Inflammatory macrophage treated with lipopolysaccharide for 4 hours (primary cell): ENCODE measurements at regions not wholly inside any gene's neighbourhood (a gene's known extent, or its start where the extent isn't known, plus 50 kb on each side); places are given as distances from the start of the nearest gene placed in this dataset.

Experiments
- DNase-seq: peaks from one replicate; pipeline ENCODE4 v3.0.0-alpha.2; 2020

DNA sequence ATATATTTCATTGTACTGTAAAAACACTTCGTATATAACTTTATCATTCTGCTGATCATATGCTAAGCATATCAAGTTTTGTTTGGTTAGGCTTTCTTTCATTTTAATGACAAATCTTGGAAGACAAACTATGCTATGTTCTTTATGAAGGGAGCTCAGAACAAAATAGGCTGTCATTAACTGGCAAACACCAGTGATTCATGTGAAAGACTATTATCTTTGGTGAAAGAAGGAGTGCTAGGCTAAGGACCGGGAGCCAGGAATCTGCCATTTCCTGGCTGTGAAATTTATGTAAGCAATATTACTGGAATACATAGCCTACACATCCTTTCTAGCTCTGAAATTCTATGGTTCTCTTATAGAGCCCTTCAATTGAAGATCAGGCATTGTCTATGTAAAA, 136.2 kb upstream of the CCN2 start:
- DNase-seq, result no peak

DNA sequence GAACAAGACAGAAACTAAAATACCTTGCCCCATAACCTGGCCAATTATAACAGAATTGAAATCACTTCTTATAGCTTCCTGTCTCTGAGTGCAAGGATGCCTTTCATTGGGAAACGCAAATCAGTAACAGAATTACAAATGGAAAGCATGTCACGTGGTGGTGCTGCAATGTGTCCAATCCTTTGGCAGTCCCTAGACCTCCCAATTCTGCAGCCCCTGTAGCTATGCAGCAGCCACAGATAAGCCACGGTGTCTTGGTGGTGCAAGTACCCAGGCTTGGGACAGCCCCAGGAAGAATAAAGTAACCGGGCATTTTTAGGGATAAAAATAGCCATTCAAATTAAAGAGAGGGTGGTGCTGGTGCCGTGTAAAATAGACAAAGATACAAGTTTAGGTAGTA, 134.6 kb upstream of the CCN2 start:
- no peak for DNase-seq

DNA sequence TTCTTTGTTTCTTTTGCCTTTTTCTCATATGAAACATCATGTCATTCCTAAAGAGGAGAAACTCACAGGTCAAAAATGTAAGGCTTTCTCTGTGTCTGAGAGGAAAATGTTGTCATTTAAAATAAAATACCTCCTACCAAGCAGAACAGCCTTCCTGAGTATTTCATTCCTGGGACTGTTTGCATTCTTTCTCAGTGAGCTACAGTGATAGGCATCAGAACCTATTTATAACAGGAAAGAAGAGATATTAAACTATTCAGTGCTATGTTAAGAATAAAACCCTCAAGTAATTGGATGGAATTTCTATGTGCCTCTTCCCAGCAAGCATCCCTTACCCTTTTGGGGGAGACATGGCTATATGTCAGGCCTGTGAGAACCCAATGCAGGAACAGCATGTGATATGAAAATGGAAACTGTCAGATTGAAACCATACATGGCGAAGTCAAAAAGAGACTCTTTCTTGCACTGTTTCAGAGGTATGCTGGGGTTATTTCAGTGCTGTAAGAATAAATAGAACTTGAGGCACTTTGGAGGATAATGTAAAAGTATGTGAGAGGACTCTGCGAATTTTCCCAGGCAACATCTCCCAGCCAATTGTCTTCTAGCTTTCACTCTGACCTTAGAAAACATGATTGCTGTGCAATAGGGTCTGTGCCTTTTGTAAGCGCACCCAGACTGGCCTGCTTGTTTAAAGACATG, 133.8 kb upstream of the CCN2 start:
- no peak for DNase-seq

DNA sequence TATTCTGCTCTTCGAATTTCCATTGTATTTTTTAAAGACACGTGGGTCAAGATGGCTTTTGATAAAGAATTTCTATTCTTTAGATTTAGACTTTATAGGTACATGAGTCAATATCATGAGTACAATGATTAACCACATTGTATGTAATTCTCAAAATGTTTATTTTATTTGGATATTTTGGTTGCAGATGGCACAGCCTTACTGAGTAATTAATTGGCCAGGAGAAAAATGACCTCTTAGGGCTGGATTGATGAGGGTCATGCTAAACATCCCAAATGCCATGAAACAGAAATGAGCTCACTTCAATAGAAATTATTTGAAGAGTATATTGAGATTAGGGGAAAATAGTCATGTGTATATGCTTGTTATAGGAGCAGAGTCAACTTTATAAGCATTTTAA, 131.2 kb upstream of the CCN2 start:
- no peak for DNase-seq

DNA sequence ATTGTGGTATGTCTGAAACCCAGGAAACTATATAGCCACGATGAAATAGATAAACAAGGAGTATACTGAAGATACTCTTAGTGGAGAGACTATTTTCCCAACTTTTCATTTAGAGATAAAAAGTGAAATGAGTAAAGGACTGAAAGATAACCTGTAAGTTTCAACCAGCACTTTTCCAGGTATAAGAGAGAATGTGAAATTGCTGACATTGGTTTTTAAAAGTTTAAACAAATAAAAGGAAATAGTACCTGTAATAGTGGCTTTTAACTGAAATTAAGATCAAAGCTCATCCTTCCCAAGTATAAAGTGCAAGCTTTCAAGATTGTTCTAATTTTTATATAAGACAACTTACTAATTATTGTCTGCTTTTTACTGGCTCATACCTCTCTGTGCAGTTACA, 130.2 kb upstream of the CCN2 start:
- DNase-seq, result no peak

DNA sequence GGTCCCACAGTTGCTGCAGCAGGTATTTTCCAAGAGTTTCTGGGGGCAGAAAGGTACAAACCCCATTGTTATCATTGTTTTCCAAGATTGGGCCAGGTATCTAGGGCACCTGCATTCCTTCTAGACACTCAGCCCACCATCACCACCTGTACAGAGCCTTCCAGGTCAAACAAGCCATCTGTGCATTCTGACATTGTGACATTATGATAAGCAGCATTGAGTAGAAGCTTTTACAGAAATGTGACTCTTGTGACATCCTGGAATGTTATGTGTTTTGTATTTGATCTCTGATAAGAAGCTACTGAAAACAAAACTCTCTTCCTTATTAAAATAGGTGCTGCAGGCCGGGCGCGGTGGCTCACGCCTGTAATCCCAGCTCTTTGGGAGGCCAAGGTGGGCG, 128.1 kb upstream of the CCN2 start:
- DNase-seq, result no peak

DNA sequence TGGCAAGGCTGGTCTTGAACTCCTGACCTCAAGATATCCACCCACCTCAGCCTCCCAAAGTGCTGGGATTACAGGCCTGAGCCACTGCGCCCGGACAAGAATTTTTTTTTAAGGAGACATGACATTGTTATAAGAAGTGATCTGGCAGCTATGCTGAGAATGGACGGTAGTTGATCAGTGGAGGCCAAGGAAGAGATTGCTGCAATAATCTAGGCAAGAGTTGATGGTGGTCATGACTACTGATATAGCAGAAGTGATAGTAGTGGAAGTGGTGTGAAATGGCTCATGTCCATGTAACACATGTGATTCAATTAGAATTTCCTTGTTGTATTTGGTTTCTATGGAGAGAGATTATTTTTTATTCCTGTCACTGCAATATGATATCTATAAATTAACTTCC, 125.3 kb upstream of the CCN2 start:
- DNase-seq, result no peak

DNA sequence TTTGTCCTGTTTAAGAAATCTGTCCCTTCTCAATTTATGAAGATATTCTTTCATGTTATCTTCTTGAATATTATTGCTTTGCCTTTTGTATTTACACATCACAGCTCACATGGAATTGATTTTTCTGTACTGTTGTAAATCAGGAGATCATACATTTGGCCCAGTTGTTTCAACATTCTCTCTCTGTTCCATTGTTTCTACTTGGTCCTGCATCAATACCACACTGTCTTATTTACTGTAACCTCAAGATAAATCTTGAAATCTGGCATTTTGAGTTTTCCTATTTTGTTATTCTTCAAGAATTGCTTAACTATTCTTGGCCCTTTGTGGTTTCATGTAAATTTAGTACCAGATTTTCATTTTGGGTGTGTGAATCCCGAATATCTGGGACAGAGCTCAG, 121.7 kb upstream of the CCN2 start:
- no peak for DNase-seq

DNA sequence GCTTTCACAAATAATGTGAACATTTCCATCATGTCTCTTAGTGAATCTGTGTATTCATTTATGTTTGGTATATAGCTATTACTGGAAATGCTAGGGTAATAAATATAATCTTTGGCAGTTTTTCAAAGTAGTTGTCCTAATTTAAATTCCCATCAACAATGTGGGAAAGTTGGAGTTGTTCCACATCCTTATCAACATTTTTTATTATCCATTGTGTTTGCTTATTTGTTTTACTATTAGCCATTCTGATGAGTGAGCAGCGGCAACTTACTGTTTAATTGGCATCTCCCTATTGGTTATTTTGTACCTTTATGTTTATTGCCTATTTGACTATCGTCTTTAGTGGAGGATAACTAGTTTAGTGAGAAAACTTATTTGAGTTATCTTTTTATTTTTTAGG, 121.1 kb upstream of the CCN2 start:
- no peak for DNase-seq

DNA sequence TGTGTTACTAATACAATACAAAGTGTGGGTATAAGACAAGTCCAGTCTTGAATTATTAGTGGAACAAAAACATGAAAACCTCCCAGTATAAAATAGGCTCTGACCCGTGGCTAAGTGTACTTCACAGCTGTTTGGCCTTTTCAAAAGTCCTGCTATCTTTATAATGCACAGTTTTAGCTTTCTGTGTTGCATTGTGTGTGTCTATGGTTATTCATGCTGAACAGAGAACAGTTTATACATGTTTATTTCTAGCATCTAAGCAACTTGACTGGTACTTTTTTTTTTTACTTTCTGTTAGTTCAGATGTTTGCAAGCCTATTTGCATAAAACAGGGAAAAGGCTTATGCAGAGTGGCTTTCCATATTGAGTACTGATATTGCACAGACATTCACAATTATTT, 119.2 kb upstream of the CCN2 start:
- DNase-seq, result no peak

DNA sequence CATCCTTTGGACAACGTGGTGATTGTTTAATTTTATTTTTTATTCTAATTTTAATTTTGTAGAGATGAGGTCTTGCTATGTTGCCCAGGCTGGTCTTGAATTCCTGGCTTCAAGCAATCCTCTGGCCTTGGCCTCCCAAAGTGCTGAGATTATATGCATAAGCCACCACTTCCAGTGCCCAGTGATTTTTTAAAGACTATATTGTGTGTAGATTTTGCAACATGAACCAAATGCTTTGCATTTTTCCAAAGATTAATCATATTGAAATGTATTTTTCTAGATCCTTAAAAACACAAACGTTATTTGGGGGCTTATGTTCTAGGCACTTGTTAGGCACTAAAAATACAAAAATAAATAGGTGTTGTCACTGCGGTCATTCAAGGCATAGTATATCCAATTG, 117.6 kb upstream of the CCN2 start:
- DNase-seq, result no peak

DNA sequence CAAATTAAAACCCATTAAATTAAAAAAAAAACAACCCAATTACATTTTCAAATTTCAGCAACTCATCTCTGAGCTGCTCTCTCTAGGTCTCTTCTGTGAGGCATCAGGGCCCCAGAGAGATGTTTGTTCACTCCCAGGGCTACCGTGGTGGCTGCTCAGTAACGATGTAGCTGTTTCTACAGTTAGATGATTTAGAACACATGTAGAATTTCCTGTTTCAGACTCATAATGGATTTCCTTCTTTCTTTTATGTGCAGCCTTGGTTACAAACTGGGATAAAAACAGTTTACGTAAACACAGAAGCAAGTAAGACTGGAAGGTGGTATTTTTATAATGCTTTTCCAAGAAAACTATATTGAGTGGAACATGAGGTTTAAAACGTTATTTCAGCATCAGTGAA, 116.1 kb upstream of the CCN2 start:
- DNase-seq, result no peak

DNA sequence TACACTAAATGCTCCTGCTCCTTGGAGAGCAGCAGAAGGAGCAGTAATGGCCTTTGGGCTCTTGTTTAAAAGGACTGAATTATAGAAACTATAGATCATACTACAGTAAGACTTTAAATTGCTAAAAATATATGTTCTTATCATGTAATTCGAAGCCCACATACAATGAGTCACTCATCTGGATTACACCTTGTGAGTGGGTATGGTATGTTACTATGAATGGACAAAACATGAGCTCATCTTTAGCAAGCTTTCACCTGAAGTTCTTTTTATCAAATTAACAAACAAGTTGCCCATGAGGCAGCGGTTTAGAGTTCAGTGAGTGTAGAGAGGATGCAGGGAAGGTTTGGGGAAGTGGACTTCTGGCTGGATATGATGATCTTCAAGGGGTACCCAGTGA, 114.4 kb upstream of the CCN2 start:
- no peak for DNase-seq

DNA sequence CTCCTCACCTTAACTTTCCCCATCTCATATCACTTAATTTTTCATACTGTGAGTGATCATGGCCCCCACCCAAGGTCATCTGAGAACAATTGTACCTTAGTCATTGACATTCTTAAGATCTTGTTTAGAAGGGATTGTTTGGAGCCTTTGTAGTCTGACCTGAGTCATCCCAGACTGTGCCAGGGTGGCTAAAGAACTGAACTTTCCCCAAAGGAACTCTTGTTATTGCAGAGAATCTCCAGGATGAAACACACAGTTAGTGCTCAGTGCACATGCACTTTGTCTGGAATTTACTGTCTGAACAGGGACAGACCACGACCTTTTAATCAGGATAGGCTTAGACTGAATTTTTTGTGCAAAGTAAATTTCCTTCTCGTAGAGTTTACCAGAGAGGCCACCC, 112.6 kb upstream of the CCN2 start:
- DNase-seq, result no peak

DNA sequence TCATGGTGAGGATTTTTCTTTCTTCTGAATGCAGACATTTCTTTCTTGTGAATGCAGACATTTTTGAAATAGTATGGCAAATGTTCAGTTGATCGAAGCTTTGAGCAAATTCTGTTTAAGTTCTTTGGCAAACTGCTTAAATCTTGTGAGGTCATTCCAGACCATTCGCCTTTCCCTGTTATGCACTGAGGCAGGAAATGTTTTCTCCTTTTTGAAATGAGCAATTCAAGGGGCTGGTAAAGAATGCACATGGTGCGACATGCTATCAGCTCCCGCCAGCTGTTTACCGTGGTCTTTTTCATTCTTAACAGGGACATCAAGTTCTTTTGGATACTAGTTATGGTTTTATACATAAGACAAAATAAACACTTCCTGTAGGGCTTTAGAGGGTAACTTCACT, 112.0 kb upstream of the CCN2 start:
- DNase-seq, result no peak

DNA sequence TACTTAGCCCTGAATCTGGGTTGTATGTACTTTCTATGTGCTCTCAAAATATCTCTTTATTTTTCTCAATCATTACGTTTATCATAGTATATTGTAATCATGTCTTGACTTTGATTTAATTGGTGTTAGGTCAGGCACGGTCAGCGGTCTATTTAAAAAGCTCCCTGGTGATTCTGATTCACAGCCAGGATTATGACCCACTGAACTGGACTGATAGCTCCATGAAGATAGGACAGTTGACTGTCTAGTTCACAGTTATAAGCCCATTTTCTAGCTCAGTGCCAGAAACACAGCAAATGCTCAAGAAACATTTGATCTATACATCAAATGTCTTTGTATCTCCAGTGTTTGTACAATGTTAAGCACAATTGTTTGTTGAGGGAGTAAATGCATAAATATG, 111.5 kb upstream of the CCN2 start:
- no peak for DNase-seq

DNA sequence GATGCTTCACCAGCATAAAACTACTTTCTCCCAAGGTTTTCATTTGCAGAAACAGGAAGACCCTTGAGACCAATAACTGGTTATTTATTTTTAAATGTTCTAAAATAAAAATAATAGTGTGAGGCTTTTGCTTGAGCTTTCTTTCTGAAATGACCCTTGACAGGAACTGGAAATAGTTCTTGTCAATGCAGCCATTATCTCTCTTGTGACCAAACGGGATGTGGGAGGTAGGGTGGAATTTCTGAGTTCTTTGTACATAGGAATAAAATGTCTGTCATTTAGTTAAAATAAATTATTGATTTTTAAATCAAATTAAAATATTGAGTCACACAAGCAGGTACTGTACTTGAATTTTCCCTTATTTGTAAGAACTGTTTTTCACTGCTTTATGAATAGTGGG, 110.2 kb upstream of the CCN2 start:
- no peak for DNase-seq

DNA sequence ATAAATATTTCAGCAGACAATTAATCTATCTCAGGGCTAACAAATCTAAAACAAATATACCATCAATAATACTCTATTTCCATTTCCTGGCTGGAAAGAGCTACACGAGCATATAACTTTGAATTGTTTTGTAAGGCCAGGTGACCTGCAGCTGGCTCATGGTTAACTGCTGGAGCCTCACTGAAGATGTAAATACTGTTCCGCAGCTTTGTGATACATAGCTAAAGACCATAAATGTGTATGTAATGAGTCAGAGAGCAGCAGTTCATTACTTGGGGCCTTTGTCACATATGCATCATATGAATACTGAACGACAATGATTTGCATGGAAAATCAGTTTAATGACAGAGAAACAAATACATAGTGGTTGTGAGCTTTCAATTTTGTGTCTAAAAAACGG, 109.4 kb upstream of the CCN2 start:
- no peak for DNase-seq

DNA sequence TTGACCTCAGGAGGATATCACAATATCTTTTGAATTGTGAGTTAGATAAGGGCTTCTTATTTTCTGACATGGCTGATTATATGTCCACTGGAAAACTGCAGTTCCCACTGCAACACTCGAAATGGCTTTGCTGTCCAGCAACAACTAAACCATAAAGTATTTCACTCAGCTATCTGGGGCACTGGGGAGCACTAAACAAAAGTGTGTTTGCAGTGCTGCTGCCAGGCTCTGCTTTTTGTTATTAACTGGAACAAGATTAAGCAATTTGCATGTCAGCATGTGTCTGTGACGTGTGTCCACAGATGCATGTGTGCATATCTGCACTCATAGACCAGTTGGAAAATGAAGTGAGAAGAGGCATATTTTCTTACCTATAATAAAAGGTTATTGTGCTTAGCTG, 107.8 kb upstream of the CCN2 start:
- no peak for DNase-seq

DNA sequence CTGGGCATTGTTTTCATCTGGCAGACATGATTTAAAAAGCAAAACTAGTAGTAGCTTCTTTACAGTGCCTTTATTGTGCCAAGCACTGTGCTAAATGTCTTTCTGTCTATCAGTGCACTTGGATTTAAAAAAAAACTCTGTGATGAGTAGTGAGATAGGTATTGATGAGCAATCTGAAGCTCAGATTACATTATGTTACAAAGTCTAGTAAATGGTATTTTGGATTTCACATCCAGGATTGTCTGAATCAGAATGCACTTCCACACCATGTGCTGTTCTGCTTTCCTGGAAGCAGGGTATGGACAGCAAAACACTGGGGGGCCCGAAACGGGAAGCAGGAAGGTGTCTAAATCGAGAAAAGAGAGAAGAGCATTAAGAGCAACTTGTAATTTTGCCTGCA, 103.4 kb upstream of the CCN2 start:
- DNase-seq, result no peak

DNA sequence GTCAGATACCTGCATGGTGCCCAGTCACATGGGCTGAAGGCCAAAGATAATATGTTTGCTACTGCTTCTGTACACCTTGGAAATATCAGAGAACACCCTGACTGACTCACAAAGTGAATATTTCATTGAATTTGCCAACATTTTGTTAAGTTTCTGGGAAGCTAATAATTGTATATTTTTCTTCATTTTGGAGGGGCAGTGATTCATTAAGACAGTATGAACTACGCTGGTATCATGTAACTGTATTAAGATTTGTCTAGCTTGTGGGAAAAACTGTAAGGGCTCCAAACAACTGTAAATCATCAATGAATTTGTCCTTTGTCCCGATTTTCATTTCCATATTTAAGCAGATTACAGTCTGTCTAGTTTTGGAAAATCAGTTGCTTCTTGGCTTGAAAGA, 102.3 kb upstream of the CCN2 start:
- DNase-seq, result no peak

DNA sequence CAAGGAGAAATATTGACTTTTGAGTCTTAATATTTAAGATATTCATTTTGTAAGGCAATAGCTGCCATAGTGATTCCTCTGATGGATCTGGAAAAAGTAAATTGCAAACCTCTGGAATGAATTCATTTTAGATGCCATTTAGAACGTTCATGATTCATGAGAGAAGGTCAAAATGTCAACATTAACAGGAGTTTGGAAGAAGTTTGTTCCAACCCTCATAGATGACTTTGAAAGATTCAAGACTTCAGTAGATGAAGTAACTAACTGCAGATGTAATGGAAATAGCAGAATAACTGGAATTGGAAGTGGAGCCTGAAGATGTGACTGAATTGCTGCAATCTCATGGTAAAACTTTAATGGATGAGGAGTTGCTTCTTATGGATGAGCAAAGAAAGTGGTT, 100.9 kb upstream of the CCN2 start:
- DNase-seq, result no peak

DNA sequence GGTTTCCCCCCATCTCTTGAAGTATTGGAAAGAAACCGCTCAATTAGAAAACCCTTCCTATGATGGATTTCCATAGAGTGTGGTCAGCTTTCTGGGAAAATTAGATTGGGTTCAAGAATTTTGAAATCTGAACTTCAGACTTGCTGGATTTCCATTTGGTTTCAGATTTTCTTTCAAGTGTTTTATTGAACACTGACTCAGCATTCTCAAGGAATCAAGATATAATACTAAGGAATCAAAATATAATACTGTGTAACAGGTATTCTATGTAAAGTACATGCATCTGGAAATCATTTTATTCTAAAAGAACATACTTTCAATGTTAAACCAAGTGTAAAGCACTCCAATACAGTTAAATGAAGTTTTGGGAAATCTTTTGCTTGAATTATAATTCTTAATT, 94.7 kb upstream of the CCN2 start:
- DNase-seq, result no peak

DNA sequence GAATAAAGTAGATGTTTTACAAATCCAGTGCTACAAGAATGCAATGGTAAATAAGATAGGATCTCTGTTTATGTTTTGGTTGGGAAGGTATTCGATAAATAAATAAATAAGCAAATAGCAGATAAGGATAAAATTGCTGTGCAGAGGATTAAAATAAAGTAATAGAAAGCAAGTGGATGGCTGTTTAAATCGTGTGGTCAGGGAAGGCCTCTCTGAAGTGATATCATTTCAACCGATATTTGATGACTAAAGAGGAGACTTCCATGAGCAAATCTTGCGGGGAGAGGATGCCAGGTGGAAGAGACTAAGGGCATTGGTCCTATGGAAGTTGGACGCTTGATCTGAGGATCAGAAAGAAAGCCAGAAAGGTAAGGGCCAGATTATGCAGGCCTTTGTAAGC, 92.0 kb upstream of the CCN2 start:
- DNase-seq, result no peak

DNA sequence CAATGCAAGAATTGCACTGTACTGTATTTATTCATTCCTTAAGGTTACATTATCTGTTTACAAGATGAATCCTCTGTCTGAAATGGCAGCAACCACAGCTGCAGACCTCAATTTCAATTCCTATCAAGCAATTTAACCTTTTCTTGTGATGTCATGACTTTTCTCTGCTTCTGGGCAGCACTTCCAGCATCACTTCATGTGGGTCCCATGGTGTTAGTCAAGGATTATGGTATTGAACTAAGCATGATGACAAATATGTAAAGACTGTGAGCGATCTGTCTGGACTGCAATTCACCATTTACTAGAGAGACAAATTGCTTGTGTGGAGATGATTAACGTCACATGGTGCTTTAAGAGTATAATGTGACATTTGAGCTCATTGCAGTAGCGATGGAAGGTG, 90.5 kb upstream of the CCN2 start:
- no peak for DNase-seq

DNA sequence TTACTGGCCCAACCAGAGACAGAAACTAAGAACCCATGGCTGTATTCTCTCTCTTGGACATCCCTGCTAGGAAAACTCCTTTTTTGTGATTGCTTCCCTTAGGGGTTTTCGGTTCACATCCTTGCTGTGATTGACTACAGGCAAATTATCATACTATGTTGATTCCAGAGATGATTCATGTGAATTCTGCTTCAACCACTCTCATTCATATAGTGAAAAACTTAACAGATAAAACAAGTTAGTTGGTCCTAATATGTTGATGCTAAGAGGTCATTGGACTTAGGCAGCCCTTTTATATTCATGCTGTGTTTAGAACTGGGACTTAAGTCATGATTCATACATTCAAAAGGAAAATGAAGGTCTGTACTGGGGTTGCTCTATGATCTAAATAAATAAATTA, 76.9 kb upstream of the CCN2 start:
- no peak for DNase-seq
